ENCODE measurements at regions not wholly inside any gene's neighbourhood (a gene's known extent, or its start where the extent isn't known, plus 50 kb on each side); places are given as distances from the start of the nearest gene placed in this dataset.
A peak's percentile ranks its signal among the peaks of the same experiment; 100 is the strongest.

GRCh38 chr4:29900336-29900735 is 819.8 kb upstream of the PCDH7 start:
- Mint-ChIP-seq H3K4me1 (no peaks in the 10 kb centered on the region), H3K9me3 (peaks cover 3% of the 10 kb centered on the region), H3K36me3 (no peaks in the 10 kb centered on the region), H3K27me3 (ENCODE audit: low read depth) (no peaks in the 10 kb centered on the region), H3K4me3 (no peak overlapping the region), H3K27ac (no peak overlapping the region)
- no peak for DNase-seq (ENCODE audit: low spot score in 2 of 2, unreplicated experiment in 2 of 2)
- TF ChIP-seq CTCF (IDR thresholded peaks at IDR 0.05; ENCODE audit: unreplicated experiment), result no peak

GRCh38 chr4:29908276-29908675 is 811.9 kb upstream of the PCDH7 start:
- DNase-seq (ENCODE audit: low spot score in 2 of 2, unreplicated experiment in 2 of 2), result no peak
- TF ChIP-seq CTCF (IDR thresholded peaks at IDR 0.05; ENCODE audit: unreplicated experiment), result no peak
- Mint-ChIP-seq H3K4me3 (no peak overlapping the region), H3K27me3 (ENCODE audit: low read depth) (no peaks in the 10 kb centered on the region), H3K27ac (peak overlapping the region; percentile 30), H3K4me1 (peaks cover 5% of the 10 kb centered on the region), H3K36me3 (no peaks in the 10 kb centered on the region), H3K9me3 (peaks cover 13% of the 10 kb centered on the region)

- TF ChIP-seq CTCF (IDR thresholded peaks at IDR 0.05; ENCODE audit: unreplicated experiment), result no peak
- H3K27ac Mint-ChIP-seq, result no peak overlapping the region
- H3K36me3 Mint-ChIP-seq, result no peaks in the 10 kb centered on the region
- H3K4me3 Mint-ChIP-seq, result no peak overlapping the region
- H3K27me3 Mint-ChIP-seq (ENCODE audit: low read depth), result no peaks in the 10 kb centered on the region
- no peaks in the 10 kb centered on the region for H3K4me1 Mint-ChIP-seq
- peaks cover 18% of the 10 kb centered on the region for H3K9me3 Mint-ChIP-seq
- no peak for DNase-seq (ENCODE audit: low spot score in 2 of 2, unreplicated experiment in 2 of 2)
These were observed 792.3 kb upstream of the PCDH7 start for GRCh38 chr4:29927895-29928294.

GRCh38 chr4:29948451-29948850 is 771.7 kb upstream of the PCDH7 start:
- no peak overlapping the region for H3K4me3 Mint-ChIP-seq
- no peaks in the 10 kb centered on the region for H3K36me3 Mint-ChIP-seq
- H3K27me3 Mint-ChIP-seq (ENCODE audit: low read depth), result no peaks in the 10 kb centered on the region
- TF ChIP-seq CTCF (IDR thresholded peaks at IDR 0.05; ENCODE audit: unreplicated experiment), result no peak
- H3K27ac Mint-ChIP-seq, result no peak overlapping the region
- H3K4me1 Mint-ChIP-seq, result no peaks in the 10 kb centered on the region
- H3K9me3 Mint-ChIP-seq, result peaks cover 4% of the 10 kb centered on the region
- no peak for DNase-seq (ENCODE audit: low spot score in 2 of 2, unreplicated experiment in 2 of 2)

GRCh38 chr4:29948858-29949257 is 771.3 kb upstream of the PCDH7 start:
- no peak overlapping the region for H3K27ac Mint-ChIP-seq
- no peaks in the 10 kb centered on the region for H3K4me1 Mint-ChIP-seq
- TF ChIP-seq CTCF (IDR thresholded peaks at IDR 0.05; ENCODE audit: unreplicated experiment), result no peak
- H3K27me3 Mint-ChIP-seq (ENCODE audit: low read depth), result no peaks in the 10 kb centered on the region
- peaks cover 4% of the 10 kb centered on the region for H3K9me3 Mint-ChIP-seq
- no peaks in the 10 kb centered on the region for H3K36me3 Mint-ChIP-seq
- no peak overlapping the region for H3K4me3 Mint-ChIP-seq
- no peak for DNase-seq (ENCODE audit: low spot score in 2 of 2, unreplicated experiment in 2 of 2)

- H3K27me3 Mint-ChIP-seq (ENCODE audit: low read depth), result no peaks in the 10 kb centered on the region
- DNase-seq (ENCODE audit: low spot score in 2 of 2, unreplicated experiment in 2 of 2), result no peak
These were observed 753.8 kb upstream of the PCDH7 start for GRCh38 chr4:29966386-29966785.

More at GRCh38 chr4:29966386-29966785, 753.8 kb upstream of the PCDH7 start:
- Mint-ChIP-seq H3K4me3 (no peak overlapping the region), H3K4me1 (no peaks in the 10 kb centered on the region), H3K36me3 (no peaks in the 10 kb centered on the region), H3K9me3 (no peaks in the 10 kb centered on the region), H3K27ac (no peak overlapping the region)
- TF ChIP-seq CTCF (IDR thresholded peaks at IDR 0.05; ENCODE audit: unreplicated experiment), result no peak

All from mesothelial cell of epicardium (in vitro differentiated cells).